ENCODE measurements at regions not wholly inside any gene's neighbourhood (a gene's known extent, or its start where the extent isn't known, plus 50 kb on each side); places are given as distances from the start of the nearest gene placed in this dataset.

DNA sequence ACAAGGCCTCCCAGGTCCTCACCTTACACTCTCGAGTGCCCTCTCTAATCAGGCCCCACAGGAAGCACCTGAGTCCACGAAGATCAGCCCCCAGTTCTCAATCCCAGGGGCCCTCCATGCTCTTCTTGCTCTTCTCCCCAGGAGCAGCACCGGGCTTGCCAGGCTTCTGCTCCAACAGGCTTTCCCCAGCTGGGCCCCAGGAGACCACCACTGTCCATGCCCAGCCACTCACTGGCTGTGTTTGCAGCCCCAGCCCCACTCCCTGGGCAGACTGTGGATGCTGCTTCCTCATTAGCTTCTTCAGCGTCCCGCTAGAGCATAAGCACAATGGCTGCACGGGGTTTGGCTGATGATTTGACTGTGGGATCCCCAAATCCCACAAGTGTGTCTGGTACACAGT lies 781.9 kb downstream of the GALR1 start:
- DNase-seq (ENCODE audit: low spot score), result no peak
- no peaks in the 10 kb centered on the region for H3K9me2 ChIP-seq (ENCODE audit: insufficient read depth, low read length)
- H3K4me3 ChIP-seq (ENCODE audit: low read depth, low read length, poor library complexity, severe bottlenecking), result no peak overlapping the region
- CTCF ChIA-PET (ENCODE audit: unreplicated experiment), result no interaction called here
- no peak for TF ChIP-seq EZH2phosphoT487 (IDR thresholded peaks at IDR 0.05; ENCODE audit: borderline replicate concordance, low read depth, low read length)
- TF ChIP-seq, protein P1, sequence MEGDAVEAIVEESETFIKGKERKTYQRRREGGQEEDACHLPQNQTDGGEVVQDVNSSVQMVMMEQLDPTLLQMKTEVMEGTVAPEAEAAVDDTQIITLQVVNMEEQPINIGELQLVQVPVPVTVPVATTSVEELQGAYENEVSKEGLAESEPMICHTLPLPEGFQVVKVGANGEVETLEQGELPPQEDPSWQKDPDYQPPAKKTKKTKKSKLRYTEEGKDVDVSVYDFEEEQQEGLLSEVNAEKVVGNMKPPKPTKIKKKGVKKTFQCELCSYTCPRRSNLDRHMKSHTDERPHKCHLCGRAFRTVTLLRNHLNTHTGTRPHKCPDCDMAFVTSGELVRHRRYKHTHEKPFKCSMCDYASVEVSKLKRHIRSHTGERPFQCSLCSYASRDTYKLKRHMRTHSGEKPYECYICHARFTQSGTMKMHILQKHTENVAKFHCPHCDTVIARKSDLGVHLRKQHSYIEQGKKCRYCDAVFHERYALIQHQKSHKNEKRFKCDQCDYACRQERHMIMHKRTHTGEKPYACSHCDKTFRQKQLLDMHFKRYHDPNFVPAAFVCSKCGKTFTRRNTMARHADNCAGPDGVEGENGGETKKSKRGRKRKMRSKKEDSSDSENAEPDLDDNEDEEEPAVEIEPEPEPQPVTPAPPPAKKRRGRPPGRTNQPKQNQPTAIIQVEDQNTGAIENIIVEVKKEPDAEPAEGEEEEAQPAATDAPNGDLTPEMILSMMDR (conservative IDR thresholded peaks at IDR 0.05; ENCODE audit: low read length), result no peak
- no peaks in the 10 kb centered on the region for H3K79me2 ChIP-seq (ENCODE audit: insufficient read depth, low read depth, low read length)
- no peaks in the 10 kb centered on the region for H3K9me3 ChIP-seq (ENCODE audit: low read length)
- intact Hi-C loops (cut with micrococcal nuclease; ENCODE audit: unreplicated experiment), result no loop called here
- POLR2A ChIA-PET, result no interaction called here
- H3K36me3 ChIP-seq (ENCODE audit: insufficient read depth, low read length), result no peaks in the 10 kb centered on the region
- H4K20me1 ChIP-seq (ENCODE audit: insufficient read depth, low read length), result no peaks in the 10 kb centered on the region
- no peaks in the 10 kb centered on the region for H3K4me1 ChIP-seq (ENCODE audit: insufficient read depth, low read length, poor library complexity, severe bottlenecking)
- no peak overlapping the region for H3K4me2 ChIP-seq (ENCODE audit: low read length)
- no peak overlapping the region for H3K27ac ChIP-seq (ENCODE audit: low read depth, low read length, poor library complexity, severe bottlenecking)
- no TSS peak for BruUV-seq (replicated peaks)
- no peak overlapping the region for H2AFZ ChIP-seq (ENCODE audit: low read length)

DNA sequence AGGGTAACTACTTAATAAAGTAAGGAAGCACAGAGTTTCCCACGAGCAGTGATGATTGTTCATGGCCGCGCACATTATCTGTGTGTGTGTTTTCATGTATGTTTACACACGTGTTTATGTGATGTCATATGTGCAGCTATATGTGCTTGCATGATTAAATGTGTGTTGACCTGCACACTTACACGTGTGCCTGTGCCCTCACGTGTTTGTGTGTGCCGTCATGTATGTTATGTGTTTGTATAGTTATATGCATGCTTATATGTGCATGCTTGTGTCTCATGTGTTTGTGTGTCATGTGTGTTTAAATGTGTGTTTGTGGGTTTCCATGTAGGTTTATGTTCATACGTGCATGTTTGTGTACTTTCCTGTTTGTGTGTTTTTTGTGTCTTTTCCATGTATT lies 782.3 kb downstream of the GALR1 start:
- intact Hi-C loops (cut with micrococcal nuclease; ENCODE audit: unreplicated experiment), result no loop called here
- ChIA-PET CTCF (ENCODE audit: unreplicated experiment) (no interaction called here), POLR2A (no interaction called here)
- Histone ChIP-seq H3K36me3 (ENCODE audit: insufficient read depth, low read length) (no peaks in the 10 kb centered on the region), H3K9me2 (ENCODE audit: insufficient read depth, low read length) (no peaks in the 10 kb centered on the region), H3K4me1 (ENCODE audit: insufficient read depth, low read length, poor library complexity, severe bottlenecking) (no peaks in the 10 kb centered on the region), H2AFZ (ENCODE audit: low read length) (no peak overlapping the region), H4K20me1 (ENCODE audit: insufficient read depth, low read length) (no peaks in the 10 kb centered on the region), H3K4me2 (ENCODE audit: low read length) (no peak overlapping the region), H3K79me2 (ENCODE audit: insufficient read depth, low read depth, low read length) (no peaks in the 10 kb centered on the region), H3K9me3 (ENCODE audit: low read length) (no peaks in the 10 kb centered on the region), H3K27ac (ENCODE audit: low read depth, low read length, poor library complexity, severe bottlenecking) (no peak overlapping the region), H3K4me3 (ENCODE audit: low read depth, low read length, poor library complexity, severe bottlenecking) (no peak overlapping the region)
- TF ChIP-seq EZH2phosphoT487 (IDR thresholded peaks at IDR 0.05; ENCODE audit: borderline replicate concordance, low read depth, low read length), result no peak
- TF ChIP-seq, protein P1 (conservative IDR thresholded peaks at IDR 0.05; ENCODE audit: low read length), result no peak
- DNase-seq (ENCODE audit: low spot score), result no peak
- BruUV-seq (replicated peaks), result no TSS peak

DNA sequence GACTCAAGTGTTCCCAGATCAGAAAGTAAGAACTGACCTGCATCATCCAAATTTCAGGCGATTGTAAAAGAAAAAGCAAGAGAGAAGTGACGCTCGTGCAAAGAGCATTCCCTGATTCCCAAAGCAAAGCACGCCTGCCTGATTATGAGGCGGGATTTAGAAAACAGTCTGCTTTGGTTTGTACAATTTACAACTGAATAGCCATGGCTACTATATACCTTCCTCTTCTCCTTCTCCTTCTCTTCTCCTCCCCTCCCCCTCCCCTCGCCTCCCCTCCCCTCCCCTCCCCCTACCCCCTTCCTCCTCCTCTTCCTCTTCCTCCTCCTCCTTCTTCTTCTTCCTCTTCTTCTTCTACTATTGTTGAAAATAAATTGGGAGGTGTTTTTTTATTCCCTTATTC lies 782.9 kb downstream of the GALR1 start:
- no peak overlapping the region for H3K4me2 ChIP-seq (ENCODE audit: low read length)
- no peaks in the 10 kb centered on the region for H3K79me2 ChIP-seq (ENCODE audit: insufficient read depth, low read depth, low read length)
- POLR2A ChIA-PET, result no interaction called here
- H2AFZ ChIP-seq (ENCODE audit: low read length), result no peak overlapping the region
- H4K20me1 ChIP-seq (ENCODE audit: insufficient read depth, low read length), result no peaks in the 10 kb centered on the region
- no peak overlapping the region for H3K27ac ChIP-seq (ENCODE audit: low read depth, low read length, poor library complexity, severe bottlenecking)
- intact Hi-C loops (cut with micrococcal nuclease; ENCODE audit: unreplicated experiment), result no loop called here
- TF ChIP-seq, protein P1 (conservative IDR thresholded peaks at IDR 0.05; ENCODE audit: low read length), result no peak
- no peak for TF ChIP-seq EZH2phosphoT487 (IDR thresholded peaks at IDR 0.05; ENCODE audit: borderline replicate concordance, low read depth, low read length)
- H3K4me1 ChIP-seq (ENCODE audit: insufficient read depth, low read length, poor library complexity, severe bottlenecking), result no peaks in the 10 kb centered on the region
- no peaks in the 10 kb centered on the region for H3K9me2 ChIP-seq (ENCODE audit: insufficient read depth, low read length)
- H3K36me3 ChIP-seq (ENCODE audit: insufficient read depth, low read length), result no peaks in the 10 kb centered on the region
- no peak for DNase-seq (ENCODE audit: low spot score)
- H3K4me3 ChIP-seq (ENCODE audit: low read depth, low read length, poor library complexity, severe bottlenecking), result no peak overlapping the region
- BruUV-seq (replicated peaks), result no TSS peak
- CTCF ChIA-PET (ENCODE audit: unreplicated experiment), result no interaction called here
- no peaks in the 10 kb centered on the region for H3K9me3 ChIP-seq (ENCODE audit: low read length)
